GM12878 (cell line): ENCODE measurements at regions not wholly inside any gene's neighbourhood (a gene's known extent, or its start where the extent isn't known, plus 50 kb on each side); places are given as distances from the start of the nearest gene placed in this dataset.

ENCODE experiments used
- ATAC-seq: fragments of 200-7000 bp; cut with Tn5 transposase; 3 replicates; pipeline ENCODE4 v1.9.1; 2020; ENCODE audit warnings: mild to moderate bottlenecking, moderate library complexity
- BruUV-seq: library from RNA; stranded (reverse); fragments of 400-500 nt; replicated peaks from 2 replicates; lab custom pipeline; 2021; lab: Mats Ljungman, UMichigan
- CTCF ChIA-PET: fragments of 300-600 bp; sonication (Branson Sonifier 250); formaldehyde crosslinking; extraction: SDS; loops from one replicate; lab custom pipeline; 2021; ENCODE audit warnings: inconsistent platforms; lab: Yijun Ruan, JAX
- POLR2A ChIA-PET: fragments of 350-600 bp; formaldehyde crosslinking; extraction: SDS; loops from one replicate; lab custom pipeline; 2021; ENCODE audit warnings: inconsistent platforms; lab: Charles Lee
- RAD21 ChIA-PET: fragments of 300-600 bp; sonication (Branson Sonifier 250); formaldehyde crosslinking; loops from one replicate; lab custom pipeline; 2023; ENCODE audit warnings: antibody characterized with exemption; ENCODE audit not compliant: unreplicated experiment; lab: Charles Lee
- SMC1A ChIA-PET: fragments of 300-600 bp; sonication (Branson Sonifier 250); formaldehyde crosslinking; loops from one replicate; lab custom pipeline; 2023; ENCODE audit not compliant: unreplicated experiment, uncharacterized antibody; lab: Charles Lee
- DNase-seq: peaks from one replicate; pipeline ENCODE4 v3.0.0-alpha.2; 2011; ENCODE audit warnings: low read depth, low spot score
- FAIRE-seq: peaks from 3 replicates; lab custom pipeline; 2011; peaks lifted over from hg19 to GRCh38; lab: Jason Lieb, UNC
- H2AFZ ChIP-seq: 2 replicates; pipeline ENCODE4 v1.6.0; 2011; ENCODE audit warnings: low read depth, low read length, control low read depth; ENCODE audit not compliant: control insufficient read depth
- H3K27ac ChIP-seq: 2 replicates; pipeline ENCODE4 v1.5.1; 2011; ENCODE audit warnings: control low read depth; ENCODE audit not compliant: control insufficient read depth, insufficient read depth
- H3K27me3 ChIP-seq, 2 experiments: replicated peaks in 1 of 2; 2 replicates each; pipeline versions ENCODE4 v1.6.0 to v1.6.1; 2011; ENCODE audit warnings: low read length in 1 of 2; ENCODE audit not compliant: control insufficient read depth in 2 of 2, insufficient read depth in 2 of 2
- H3K36me3 ChIP-seq, 2 experiments: 2 replicates each; pipeline ENCODE4 v1.5.1; 2011; ENCODE audit warnings: low read length in 1 of 2; ENCODE audit not compliant: control insufficient read depth in 2 of 2, insufficient read depth in 2 of 2
- H3K4me1 ChIP-seq: 2 replicates; pipeline ENCODE4 v1.6.1; 2011; ENCODE audit warnings: mild to moderate bottlenecking, low read length, moderate library complexity, mixed read lengths; ENCODE audit not compliant: control insufficient read depth, insufficient read depth
- H3K4me2 ChIP-seq: 2 replicates; pipeline ENCODE4 v1.6.0; 2011; ENCODE audit warnings: control low read depth; ENCODE audit not compliant: control insufficient read depth, insufficient read depth
- H3K4me3 ChIP-seq: fragments of 200-600 bp; sonication (generic); 2 replicates; pipeline ENCODE4 v1.5.1; 2016
- H3K79me2 ChIP-seq: 2 replicates; pipeline ENCODE4 v1.6.0; 2011; ENCODE audit warnings: low read length; ENCODE audit not compliant: control insufficient read depth, insufficient read depth
- H3K9ac ChIP-seq: 2 replicates; pipeline ENCODE4 v1.8.0; 2011; ENCODE audit warnings: low read length, control low read depth, mixed read lengths; ENCODE audit not compliant: control insufficient read depth, insufficient read depth
- H3K9me3 ChIP-seq: replicated peaks from 3 replicates; pipeline ENCODE4 v1.5.1; 2011; ENCODE audit warnings: mild to moderate bottlenecking, low read length; ENCODE audit not compliant: control insufficient read depth, insufficient read depth
- H4K20me1 ChIP-seq: 2 replicates; pipeline ENCODE4 v1.6.0; 2011; ENCODE audit not compliant: control insufficient read depth, insufficient read depth
- CBFB ChIP-seq: IDR thresholded peaks from 2 replicates; pipeline ENCODE4 v1.6.1; 2016; ENCODE audit warnings: antibody characterized with exemption, low read depth
- CHD2 ChIP-seq: IDR thresholded peaks from 2 replicates; pipeline ENCODE4 v1.6.1; 2011; ENCODE audit warnings: low read depth, low read length, improper control_type of control experiment, borderline replicate concordance
- EP300 ChIP-seq, 2 experiments: fragments of 150-350 bp in 1 of 2; IDR thresholded peaks; 2 replicates each; pipeline ENCODE4 v1.6.1; 2011 to 2012; ENCODE audit warnings: low read depth in 2 of 2, low read length in 2 of 2, borderline replicate concordance in 1 of 2, improper control_type of control experiment in 1 of 2, inconsistent platforms in 1 of 2; ENCODE audit not compliant: control insufficient read depth in 1 of 2
- GATAD2B ChIP-seq: fragments of 450-650 bp; conservative IDR thresholded peaks from 2 replicates; pipeline ENCODE4 v1.6.1; 2017; ENCODE audit warnings: low read depth, mild to moderate bottlenecking, moderate library complexity
- IKZF2 ChIP-seq, 2 experiments: fragments of 450-650 bp; IDR thresholded peaks; 2 replicates each; pipeline ENCODE4 v1.6.1; 2017; ENCODE audit warnings: mild to moderate bottlenecking in 2 of 2, moderate library complexity in 2 of 2
- MTA3 ChIP-seq: IDR thresholded peaks from 2 replicates; pipeline ENCODE4 v1.6.1; 2012; ENCODE audit warnings: low read length, inconsistent platforms, borderline replicate concordance
- NBN ChIP-seq: fragments of 450-650 bp; IDR thresholded peaks from 2 replicates; pipeline ENCODE4 v1.6.1; 2016
- NFXL1 ChIP-seq: fragments of 450-650 bp; IDR thresholded peaks from 2 replicates; pipeline ENCODE4 v1.6.1; 2017; ENCODE audit warnings: antibody characterized with exemption, mild to moderate bottlenecking, borderline replicate concordance
- PAX8 ChIP-seq: fragments of 450-650 bp; IDR thresholded peaks from 2 replicates; pipeline ENCODE4 v1.6.1; 2017; ENCODE audit warnings: mild to moderate bottlenecking, moderate library complexity
- ZSCAN29 ChIP-seq: fragments of 450-650 bp; IDR thresholded peaks from 2 replicates; pipeline ENCODE4 v1.6.1; 2017; ENCODE audit warnings: mild to moderate bottlenecking, moderate library complexity
- WGBS: methylation state at CpG from one replicate; pipeline ENCODE4 v1.1.6; 2016; ENCODE audit warnings: low lambda C conversion rate; ENCODE audit not compliant: insufficient replicate concordance, insufficient coverage; ENCODE audit errors: missing lambda C conversion rate; 5-methylcytosine and 5-hydroxymethylcytosine counted together
- in situ Hi-C: fragments of 300-500 bp; cut with MboI; formaldehyde crosslinking; loops from 9 replicates; pipeline ENCODE4 v1.14.3; 2018; ENCODE audit warnings: mixed read lengths
- intact Hi-C: fragments of 100-400 bp; cut with micrococcal nuclease; formaldehyde crosslinking; loops from one replicate; pipeline ENCODE4 v1.14.2; 2022; ENCODE audit not compliant: unreplicated experiment
- TF ChIP-seq, protein P1 (sequence below): fragments of 450-650 bp; IDR thresholded peaks from 2 replicates; pipeline ENCODE4 v1.6.1; 2018; ENCODE audit warnings: mild to moderate bottlenecking, low read depth, moderate library complexity; ENCODE audit not compliant: partially characterized antibody
- TF ChIP-seq, protein P2 (sequence below): fragments of 450-650 bp; IDR thresholded peaks from 2 replicates; pipeline ENCODE4 v1.6.1; 2017; ENCODE audit warnings: low read depth, mild to moderate bottlenecking, moderate library complexity

DNA sequence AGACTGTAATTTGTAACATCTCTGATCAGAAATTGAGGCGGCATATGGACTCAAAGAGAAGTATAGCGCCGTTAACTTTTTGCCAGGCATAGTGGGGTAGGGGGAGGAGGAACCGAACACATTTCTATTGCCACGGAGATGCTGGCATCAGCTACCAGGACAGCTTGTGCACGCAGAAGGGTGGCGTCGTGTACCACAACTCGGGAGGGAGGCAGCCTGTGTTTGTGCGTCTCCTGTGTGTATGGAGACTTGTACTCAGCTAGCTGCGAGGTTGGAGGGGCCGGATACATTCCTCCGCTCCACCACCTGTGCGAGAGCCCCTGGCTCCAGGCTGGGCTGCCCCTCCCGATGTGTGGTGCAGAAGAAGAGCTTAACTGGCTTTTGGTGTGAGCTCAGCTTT lies 634.8 kb downstream of the TYW1 start:
- ChIA-PET RAD21 (no interaction called here), CTCF (no interaction called here), SMC1A (no interaction called here), POLR2A (no interaction called here)
- DNase-seq (no peak), FAIRE-seq (no peak), ATAC-seq (no peak)
- Histone ChIP-seq H3K27me3 (no peaks in the 10 kb centered on the region), H3K27ac (no peak overlapping the region), H3K4me1 (no peaks in the 10 kb centered on the region), H2AFZ (no peak overlapping the region), H3K4me3 (no peak overlapping the region), H4K20me1 (no peaks in the 10 kb centered on the region), H3K36me3 (no peaks in the 10 kb centered on the region), H3K9ac (no peak overlapping the region), H3K4me2 (no peak overlapping the region), H3K9me3 (no peaks in the 10 kb centered on the region; the same call in 2 of the 3 replicates), H3K79me2 (no peaks in the 10 kb centered on the region)
- intact Hi-C loops = no loop called here
- no TSS peak for BruUV-seq
- TF ChIP-seq CBFB (no peak), GATAD2B (no peak), PAX8 (no peak), CHD2 (no peak), ZSCAN29 (no peak), EP300 (IDR thresholded peaks at IDR 0.05; ENCODE audit: borderline replicate concordance in 1 of 2, control insufficient read depth in 1 of 2, low read depth in 2 of 2, low read length in 2 of 2) (no peak), NFXL1 (no peak), MTA3 (no peak), NBN (no peak), IKZF2 (IDR thresholded peaks at IDR 0.05) (no peak)
- TF ChIP-seq, protein P1, sequence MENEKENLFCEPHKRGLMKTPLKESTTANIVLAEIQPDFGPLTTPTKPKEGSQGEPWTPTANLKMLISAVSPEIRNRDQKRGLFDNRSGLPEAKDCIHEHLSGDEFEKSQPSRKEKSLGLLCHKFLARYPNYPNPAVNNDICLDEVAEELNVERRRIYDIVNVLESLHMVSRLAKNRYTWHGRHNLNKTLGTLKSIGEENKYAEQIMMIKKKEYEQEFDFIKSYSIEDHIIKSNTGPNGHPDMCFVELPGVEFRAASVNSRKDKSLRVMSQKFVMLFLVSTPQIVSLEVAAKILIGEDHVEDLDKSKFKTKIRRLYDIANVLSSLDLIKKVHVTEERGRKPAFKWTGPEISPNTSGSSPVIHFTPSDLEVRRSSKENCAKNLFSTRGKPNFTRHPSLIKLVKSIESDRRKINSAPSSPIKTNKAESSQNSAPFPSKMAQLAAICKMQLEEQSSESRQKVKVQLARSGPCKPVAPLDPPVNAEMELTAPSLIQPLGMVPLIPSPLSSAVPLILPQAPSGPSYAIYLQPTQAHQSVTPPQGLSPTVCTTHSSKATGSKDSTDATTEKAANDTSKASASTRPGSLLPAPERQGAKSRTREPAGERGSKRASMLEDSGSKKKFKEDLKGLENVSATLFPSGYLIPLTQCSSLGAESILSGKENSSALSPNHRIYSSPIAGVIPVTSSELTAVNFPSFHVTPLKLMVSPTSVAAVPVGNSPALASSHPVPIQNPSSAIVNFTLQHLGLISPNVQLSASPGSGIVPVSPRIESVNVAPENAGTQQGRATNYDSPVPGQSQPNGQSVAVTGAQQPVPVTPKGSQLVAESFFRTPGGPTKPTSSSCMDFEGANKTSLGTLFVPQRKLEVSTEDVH = no peak
- TF ChIP-seq, protein P2, sequence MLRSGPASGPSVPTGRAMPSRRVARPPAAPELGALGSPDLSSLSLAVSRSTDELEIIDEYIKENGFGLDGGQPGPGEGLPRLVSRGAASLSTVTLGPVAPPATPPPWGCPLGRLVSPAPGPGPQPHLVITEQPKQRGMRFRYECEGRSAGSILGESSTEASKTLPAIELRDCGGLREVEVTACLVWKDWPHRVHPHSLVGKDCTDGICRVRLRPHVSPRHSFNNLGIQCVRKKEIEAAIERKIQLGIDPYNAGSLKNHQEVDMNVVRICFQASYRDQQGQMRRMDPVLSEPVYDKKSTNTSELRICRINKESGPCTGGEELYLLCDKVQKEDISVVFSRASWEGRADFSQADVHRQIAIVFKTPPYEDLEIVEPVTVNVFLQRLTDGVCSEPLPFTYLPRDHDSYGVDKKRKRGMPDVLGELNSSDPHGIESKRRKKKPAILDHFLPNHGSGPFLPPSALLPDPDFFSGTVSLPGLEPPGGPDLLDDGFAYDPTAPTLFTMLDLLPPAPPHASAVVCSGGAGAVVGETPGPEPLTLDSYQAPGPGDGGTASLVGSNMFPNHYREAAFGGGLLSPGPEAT = no peak
- 34% methylated on average over 15 of the region's 15 CpGs for WGBS
- in situ Hi-C loops = no loop called here
